ENCODE measurements at regions not wholly inside any gene's neighbourhood (a gene's known extent, or its start where the extent isn't known, plus 50 kb on each side); places are given as distances from the start of the nearest gene placed in this dataset.
A peak's percentile ranks its signal among the peaks of the same experiment; 100 is the strongest.
"Not testable (repeated sequence)": the region's sequence is repeated elsewhere in the genome, so short reads cannot be mapped to it uniquely, and the experiment has no call there.

DNA sequence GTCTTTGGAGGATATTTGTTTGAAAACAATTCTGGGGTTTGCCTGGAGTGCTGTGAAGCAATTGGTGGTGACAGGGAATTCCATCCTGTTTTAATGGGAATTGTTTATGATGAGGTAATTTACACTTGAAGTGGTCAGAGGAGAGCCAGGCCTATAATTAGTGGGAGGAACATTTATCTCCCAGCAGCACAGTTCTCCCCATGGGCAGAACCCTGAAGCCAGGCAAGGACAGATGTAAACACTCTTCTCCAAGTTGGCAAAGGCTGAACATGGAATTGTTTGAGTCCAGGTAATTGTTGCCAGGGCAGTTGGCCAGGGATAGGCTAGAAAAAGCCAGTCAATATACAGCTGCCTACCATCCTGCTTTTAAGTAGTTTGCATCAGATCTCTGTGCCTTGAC is 789.7 kb downstream of the FRK start:
- no peak for DNase-seq (ENCODE audit: low spot score)

DNA sequence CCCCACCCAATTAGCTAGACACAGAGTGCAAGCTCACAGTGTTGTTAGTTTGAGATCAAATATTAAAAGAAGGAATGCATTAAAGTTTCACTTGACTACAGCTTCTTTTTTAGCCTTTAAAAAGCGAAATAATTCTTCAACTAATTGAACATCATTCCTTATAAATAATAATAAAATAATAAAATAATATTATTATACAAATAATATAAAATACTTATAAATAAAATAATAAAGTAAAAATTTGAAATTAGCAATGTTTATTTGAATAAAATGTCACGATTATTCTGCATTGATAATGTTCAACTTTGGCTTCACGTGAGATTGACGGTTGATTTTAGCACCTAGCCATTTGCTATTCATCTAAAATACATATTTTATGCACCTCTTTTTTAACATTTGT is 819.3 kb downstream of the FRK start:
- no peak for DNase-seq (ENCODE audit: low spot score)

DNA sequence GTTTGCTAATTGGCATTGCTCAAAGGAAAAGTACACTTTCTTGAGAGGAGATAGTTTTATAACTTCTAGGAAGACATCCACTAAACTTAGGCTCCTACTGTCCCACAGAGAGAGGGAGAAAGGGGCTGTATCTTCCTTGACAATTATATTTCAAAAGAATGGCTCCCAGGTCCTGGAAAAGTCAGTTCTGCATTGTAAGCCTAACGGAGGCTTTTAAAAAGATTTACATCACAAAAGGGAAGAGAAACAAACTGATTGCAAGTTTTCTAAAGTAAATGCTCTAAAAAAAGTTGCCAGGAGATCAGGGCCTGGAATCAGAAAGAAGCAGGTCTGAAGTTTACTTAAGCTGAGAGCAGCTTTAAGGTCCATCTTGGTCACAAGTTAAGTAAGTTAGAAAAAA is 839.5 kb downstream of the FRK start:
- no peak for DNase-seq (ENCODE audit: low spot score)

DNA sequence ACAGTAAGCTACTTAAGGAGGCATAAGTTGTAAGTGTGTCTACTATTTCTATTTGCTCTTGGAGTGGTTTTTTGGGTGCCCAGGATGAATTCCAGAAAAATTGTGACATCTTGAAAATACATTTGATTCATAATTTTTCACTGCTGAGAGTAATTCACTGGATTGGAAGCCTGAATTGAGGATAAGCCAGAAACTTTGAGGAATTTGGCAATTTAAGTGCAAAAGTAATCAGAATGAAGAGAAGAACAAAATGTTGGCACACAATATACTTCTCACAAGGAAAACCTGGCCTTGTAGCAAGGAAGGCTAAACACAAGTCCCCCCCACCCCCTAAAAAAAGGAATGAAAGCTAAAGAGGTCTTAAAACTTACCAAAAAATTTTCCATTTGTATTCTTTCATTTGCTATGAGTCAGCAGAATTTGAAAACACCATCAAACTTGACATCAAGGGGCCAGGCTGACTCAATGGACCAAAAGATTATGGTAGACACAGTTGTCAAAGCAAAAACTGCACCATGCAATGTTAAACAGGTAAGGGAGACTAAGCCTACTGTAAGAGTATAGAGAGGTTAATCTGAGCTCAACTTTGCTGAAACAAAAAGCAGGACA is 840.0 kb downstream of the FRK start:
- no peak for DNase-seq (ENCODE audit: low spot score)

DNA sequence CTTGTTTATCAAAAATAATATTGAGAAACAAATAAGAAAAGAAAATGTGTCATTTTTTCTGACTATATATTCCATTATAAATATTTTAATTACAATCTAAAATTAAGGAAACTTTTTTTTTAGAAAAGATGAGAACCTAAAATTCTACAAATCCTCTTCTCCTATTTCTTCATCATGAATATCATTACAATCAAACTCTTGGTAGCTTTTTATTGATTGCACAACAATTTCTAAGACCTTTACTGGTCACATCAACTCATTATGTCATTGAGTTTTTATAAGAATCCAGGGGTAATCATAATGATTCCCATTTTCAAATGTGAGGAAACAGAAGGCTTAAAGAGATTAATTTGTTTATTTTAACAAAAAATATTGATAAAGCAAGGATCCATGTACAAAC is 841.0 kb downstream of the FRK start:
- no peak for DNase-seq (ENCODE audit: low spot score)

DNA sequence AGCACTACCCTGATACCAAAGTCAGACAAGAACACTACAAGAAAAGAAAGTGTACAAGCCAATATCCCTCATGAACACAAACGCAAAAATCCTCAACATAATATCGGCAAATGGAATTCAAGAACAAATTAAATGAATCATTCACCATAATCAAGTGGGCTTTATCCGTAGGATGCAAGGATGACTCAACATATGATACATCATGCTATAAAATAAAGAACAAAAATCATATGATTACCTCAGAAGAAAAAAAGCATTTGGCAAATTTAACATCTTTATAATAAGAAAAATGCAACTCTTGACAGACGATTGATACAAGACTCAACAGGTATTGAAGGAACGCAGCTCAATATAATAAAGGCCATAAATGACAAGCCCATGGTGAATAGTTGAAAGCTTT is 843.9 kb downstream of the FRK start:
- DNase-seq (ENCODE audit: low spot score), result no peak

DNA sequence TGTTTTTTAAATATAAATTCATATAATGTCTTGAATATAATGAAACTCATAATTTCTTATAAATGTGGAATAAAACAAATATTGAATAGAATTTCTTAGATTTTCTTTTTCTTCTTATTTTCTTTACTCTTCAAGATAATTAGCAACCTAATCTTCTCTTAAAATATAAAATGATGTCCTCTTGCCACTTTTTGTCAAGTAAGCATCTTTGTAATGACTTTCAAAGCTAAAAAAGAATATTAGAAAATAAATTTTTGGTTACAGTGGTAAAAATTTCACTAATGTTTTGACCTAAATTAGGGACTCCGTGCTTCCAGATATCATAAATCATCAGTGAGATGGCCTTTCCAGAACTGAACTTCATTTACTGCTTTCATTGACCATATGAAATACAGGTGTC is 846.4 kb downstream of the FRK start:
- no peak for DNase-seq (ENCODE audit: low spot score)

DNA sequence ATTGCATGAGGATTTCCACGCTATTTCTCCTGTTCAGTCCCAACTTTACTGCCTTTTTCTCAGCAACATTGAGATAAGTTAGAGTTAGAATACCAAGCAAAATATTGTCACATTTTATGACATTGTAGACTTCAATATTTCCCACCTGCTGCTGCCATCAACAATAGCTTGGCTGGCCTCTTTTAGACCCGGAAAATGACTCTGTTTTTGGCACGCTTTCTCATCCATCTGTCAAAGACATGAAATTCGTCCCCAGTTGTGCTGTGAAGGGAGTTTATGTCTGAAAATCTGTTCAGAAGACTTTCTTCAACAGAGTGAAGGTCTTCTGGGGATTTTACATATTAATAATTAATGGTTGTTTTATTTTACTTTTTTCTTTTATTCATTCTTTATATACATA is 857.3 kb downstream of the FRK start:
- DNase-seq (ENCODE audit: low spot score), result no peak

DNA sequence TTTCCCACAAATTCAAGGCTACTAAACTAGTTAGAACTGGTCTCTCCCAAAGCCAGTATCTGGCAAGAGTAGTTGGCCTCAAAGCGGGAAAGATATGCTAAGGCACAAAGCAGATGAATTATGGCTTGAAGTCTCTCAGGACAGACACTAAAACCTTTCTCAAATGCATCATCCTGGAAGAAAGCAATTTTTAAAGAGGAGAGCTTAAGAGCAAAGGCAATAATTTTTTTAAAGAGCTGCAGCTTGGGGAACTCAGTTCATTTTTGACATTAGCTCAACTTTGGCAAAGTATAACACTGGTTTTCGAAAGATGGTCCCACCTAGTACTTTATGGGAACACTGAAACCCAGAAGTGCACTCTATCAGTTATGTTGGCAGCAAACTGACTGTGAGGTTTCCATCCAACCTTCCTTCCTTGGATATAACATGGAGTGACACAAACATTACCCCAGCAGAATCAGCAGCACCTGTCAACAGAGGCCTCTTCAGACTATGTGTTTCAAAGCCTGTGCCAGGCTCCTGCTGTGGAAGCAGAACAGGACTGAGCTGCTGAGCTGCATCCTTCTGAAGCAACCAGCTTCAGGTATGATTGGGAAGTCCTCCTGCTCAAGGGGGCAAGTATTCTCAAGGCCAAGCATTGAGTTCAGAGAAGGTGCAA is 852.3 kb upstream of the HS3ST5 start:
- DNase-seq (ENCODE audit: low spot score), result no peak

DNA sequence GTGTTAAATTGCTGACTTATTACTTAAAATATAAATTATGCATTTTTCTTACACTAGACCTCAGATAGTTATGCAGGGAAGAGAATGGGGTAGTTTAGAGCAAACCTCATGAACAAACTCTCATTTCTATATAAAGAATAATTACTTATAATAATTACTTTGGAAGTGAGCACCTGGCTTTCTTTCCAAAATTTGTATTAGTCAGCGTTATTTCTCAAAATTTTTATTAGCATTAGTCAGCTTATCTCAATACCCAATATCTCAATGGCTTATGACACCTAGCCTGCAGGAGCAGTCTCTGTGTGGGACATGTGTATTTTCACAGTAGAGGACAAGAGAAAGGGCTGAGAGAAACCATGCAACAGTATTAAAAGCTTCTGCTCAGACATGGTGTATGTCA is 849.2 kb upstream of the HS3ST5 start:
- DNase-seq (ENCODE audit: low spot score), result no peak

DNA sequence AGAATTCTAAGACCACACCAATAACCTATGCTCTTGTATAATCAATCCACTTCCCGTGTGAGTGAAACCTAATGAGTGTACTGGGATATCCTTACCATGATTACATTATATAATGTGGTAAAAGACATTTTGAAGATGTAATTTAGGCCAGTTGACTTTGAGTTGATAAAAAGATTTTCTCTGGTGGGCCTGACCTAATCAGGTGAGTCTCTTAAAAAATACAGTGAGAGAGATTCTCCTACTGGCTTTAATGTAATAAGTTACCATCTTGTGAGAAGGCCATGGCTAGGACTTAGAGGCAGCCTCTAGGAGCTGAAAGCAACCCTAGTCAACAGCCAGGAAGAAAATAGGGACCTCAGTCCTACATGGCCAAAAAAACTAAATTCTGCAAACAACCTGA is 847.7 kb upstream of the HS3ST5 start:
- DNase-seq (ENCODE audit: low spot score), result no peak

DNA sequence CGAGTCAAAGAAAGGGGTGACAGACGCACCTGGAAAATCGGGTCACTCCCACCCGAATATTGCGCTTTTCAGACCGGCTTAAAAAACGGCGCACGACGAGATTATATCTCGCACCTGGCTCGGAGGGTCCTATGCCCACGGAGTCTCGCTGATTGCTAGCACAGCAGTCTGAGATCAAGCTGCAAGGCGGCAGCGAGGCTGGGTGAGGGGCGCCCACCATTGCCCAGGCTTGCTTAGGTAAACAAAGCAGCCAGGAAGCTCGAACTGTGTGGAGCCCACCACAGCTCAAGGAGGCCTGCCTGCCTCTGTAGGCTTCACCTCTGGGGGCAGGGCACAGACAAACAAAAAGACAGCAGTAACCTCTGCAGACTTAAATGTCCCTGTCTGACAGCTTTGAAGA is 832.6 kb upstream of the HS3ST5 start:
- DNase-seq (ENCODE audit: low spot score), result not testable (repeated sequence)

DNA sequence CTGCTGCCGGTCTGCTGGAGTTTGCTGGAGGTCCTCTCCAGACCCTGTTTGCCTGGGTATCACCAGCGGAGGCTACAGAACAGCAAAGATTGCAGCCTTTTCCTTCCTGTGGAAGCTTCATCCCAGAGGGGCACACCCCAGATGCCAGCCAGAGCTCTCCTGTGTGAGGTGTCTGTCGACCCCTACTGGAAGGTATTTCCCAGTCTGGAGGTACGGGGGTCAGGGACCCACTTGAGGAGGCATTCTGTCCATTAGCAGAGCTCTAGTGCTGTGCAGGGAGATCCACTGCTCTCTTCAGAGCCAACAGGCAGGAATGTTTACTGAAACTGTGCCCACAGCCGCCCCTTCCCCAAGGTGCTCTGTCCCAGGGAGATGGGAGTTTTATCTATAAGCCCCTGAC is 823.1 kb upstream of the HS3ST5 start:
- DNase-seq (ENCODE audit: low spot score), result not testable (repeated sequence)

DNA sequence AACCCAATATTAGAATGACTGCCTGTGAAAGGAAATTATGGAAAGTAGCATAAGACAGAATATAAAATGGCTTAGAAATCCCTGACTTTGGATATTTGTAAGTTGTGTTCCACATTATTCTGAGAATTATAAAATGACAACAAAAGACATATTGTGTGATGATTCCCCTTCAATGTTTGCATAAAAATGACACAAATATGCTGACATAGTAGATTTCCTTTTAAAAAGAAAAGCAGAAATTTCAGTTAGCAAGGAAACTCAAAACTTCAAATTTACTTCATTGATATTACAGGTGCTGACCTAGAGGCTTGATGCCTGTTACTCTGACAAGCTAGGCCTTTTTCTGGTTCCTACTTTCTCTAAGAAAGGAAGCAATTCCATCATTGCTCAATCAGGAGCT is 816.9 kb upstream of the HS3ST5 start:
- DNase-seq (ENCODE audit: low spot score), result no peak

DNA sequence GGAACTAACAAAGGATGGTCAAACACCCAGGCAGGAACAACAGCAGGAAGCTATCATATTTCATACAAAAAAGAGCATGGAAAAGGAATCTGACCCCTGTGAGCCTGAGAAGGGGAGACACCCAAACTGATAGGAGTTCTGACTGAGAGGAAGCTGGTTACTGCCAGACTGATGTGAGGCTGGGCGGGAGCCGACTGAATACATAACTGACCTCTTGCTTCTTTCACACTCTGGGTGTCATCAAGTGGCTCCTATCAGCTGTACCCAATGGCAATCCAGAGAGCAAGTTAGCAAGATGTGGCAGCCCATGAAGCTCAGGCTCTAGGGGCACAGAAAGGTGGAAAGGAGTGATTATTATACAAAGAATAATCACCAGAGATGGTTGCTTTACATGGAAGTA is 795.1 kb upstream of the HS3ST5 start:
- DNase-seq (ENCODE audit: low spot score), result no peak

DNA sequence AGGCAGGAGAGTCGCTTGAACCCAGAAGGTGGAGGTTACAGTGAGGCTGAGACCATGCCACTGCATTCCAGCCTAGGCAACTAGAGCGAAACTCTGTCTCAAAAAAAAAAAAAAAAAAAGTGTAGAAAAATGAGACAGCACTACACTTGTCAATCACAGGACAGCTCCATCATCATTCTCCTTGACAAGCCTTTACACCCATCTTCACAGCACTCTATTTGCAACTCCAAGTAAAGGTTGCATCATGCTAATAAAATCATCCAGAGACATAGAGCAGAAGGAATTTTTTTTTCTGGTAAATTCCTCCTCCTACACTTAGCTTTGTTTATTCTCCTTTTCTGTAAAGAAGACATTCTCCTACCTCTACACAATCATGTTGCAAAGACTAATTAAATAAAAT is 791.0 kb upstream of the HS3ST5 start:
- peak; percentile 2 for DNase-seq (ENCODE audit: low spot score)

DNA sequence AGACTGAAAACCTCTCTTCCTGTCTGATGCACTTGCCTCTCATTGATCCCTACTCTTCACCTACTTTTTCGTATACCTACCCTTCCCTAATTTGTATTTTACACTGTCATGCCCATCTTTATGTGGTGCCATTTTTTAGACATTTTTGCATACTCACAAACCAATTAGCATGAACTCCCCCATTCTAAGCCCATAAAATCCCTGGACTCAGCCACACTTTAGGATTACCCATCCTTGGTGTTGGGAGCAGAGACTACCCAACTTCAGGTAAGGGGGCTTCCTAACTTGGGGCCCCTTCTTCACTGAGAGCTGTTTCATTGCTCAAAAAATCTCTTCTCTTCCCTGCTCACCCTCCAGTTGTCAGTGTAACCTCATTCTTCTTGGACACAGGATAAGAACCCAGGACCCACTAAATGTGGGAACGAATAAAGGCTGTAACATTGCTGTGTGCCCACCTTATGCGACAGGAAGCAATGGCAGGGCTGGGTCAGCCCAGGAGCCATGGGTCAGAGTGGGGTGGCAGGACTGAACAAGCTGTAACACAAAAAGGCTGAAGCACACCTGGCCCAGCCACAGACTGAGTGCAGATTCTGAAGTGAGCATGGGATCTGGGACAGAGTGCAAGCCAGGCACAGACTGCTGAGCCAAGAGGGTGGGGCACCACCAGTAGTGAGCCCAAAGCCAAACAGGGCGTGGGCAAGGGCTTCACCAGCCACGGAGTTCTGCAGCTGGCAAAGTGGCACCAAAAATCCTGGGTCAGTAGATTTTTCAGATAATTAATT is 789.1 kb upstream of the HS3ST5 start:
- DNase-seq (ENCODE audit: low spot score), result no peak

DNA sequence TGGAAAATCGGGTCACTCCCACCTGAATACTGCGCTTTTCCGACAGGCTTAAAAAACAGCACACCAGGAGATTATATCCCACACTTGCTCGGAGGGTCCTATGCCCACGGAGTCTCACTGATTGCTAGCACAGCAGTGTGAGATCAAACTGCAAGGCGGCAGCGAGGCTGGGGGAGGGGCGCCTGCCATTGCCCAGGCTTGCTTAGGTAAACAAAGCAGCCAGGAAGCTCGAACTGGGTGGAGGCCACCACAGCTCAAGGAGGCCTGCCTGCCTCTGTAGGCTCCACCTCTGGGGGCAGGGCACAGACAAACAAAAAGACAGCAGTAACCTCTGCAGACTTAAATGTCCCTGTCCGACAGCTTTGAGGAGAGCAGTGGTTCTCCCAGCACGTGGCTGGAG is 778.7 kb upstream of the HS3ST5 start:
- DNase-seq (ENCODE audit: low spot score), result not testable (repeated sequence)

DNA sequence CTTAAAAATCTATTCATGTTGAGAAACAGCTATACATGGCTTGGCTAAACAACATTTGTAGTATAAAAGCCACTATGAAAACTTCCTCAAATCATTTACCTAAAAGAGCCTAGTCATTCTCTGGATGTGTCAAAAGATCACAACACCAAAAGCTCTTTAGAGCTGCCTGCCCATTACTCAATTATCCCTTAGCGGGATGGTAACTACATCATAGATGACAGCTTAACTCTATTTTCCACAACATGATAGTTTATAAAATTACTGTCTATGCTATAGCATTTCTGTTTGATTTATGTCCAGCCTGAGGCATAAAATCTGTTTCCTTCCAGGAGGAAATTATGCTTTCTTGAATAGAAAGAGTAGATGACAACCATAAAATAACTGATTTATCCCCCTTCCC is 777.6 kb upstream of the HS3ST5 start:
- no peak for DNase-seq (ENCODE audit: low spot score)

DNA sequence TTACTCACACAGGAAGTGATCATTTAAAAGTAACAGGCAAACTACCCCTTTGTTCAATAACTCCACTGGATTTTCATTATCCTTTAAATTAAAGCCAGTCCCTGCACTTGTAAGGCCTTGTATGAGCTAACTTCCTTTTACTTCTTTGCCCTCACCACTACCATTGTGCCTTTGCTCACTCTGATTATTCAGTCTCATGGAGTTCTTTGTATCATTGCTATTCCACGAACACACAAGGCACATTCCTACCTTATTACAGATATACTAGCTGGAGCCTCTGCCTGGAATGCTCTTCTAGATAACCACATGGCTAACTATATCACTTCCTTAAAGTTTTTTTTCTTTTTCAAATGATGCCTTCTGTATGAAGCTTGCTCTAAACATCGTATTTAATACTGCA is 748.6 kb upstream of the HS3ST5 start:
- DNase-seq (ENCODE audit: low spot score), result no peak

DNA sequence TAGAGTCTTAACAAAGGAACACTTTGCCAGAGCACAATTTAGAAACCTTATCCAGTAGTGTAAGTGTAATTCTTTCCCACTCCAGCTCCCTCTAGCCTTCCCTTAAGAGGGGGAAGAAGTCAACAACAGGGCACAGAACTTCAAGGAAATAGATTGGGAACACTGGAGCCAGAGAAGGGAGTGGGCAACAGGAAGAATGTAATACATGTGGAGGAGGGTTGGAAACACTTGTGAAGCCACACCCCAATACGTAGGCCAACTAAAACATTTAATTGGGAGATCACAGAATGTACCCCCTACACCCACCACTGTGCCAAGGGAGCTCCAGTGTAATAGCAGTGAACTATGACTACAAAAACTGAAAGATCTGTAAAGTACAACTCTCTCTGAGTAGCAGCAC is 735.7 kb upstream of the HS3ST5 start:
- DNase-seq (ENCODE audit: low spot score), result no peak

DNA sequence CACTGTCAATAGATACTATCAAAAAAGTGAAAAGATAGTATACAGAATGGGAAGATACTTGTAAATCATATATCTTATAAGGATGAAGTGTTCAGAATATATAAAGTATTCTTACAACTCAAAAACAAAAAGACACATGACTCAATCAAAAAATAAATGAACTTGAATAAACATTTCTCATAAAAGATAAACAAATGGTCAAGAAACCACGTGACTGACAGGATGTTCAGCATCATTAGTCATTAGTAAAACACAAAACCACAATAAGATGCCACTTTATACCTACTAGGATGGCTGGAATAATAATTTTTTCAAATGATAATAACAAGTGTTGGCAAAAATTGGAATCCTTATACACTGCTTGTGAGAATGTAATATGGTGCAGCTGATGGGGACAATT is 729.1 kb upstream of the HS3ST5 start:
- DNase-seq (ENCODE audit: low spot score), result no peak

DNA sequence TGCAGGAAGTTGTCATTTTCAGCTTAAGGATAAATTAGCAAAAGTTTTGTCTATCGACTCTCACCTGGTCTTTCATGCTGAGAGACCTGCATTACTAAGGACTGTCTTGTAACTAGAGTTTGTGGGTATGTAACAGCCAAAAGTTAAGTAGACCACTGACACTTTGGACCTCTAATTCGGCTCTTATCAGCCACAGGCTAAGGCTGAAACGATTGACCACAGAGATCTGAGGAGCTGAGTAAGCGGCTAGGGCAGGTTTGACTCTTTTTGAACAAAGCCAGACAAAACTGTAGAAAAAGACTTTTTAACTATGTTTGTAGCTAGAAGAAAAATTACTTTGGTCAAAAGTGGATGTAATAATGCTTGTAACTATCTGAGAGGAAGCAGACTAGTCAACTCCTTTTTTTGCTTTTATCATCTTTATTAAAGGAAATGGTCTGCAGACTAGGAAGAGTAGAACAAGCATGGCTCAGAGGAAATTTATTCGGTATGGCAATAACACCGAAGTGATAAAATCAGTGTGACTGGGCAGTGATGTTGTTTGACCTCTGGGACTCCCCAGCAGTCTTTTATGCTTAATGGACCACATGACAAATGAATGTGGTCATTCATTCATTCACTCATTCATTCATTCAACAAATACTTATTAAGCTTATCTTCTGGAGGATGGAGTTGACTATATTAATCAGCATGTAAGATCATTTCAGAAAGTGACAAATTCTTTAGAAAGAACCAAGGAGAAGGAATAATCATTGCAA is 725.0 kb upstream of the HS3ST5 start:
- DNase-seq (ENCODE audit: low spot score), result no peak
